CD4-positive, alpha-beta T cell treated with Interleukin-12 subunit alpha and Interleukin-12 subunit beta, for 1 hour (primary cell): ENCODE measurements at regions not wholly inside any gene's neighbourhood (a gene's known extent, or its start where the extent isn't known, plus 50 kb on each side); places are given as distances from the start of the nearest gene placed in this dataset.
"Not testable (repeated sequence)": the region's sequence is repeated elsewhere in the genome, so short reads cannot be mapped to it uniquely, and the experiment has no call there.

Experiments
- DNase-seq: peaks from one replicate; pipeline ENCODE4 v3.0.0-alpha.2; 2020

DNA sequence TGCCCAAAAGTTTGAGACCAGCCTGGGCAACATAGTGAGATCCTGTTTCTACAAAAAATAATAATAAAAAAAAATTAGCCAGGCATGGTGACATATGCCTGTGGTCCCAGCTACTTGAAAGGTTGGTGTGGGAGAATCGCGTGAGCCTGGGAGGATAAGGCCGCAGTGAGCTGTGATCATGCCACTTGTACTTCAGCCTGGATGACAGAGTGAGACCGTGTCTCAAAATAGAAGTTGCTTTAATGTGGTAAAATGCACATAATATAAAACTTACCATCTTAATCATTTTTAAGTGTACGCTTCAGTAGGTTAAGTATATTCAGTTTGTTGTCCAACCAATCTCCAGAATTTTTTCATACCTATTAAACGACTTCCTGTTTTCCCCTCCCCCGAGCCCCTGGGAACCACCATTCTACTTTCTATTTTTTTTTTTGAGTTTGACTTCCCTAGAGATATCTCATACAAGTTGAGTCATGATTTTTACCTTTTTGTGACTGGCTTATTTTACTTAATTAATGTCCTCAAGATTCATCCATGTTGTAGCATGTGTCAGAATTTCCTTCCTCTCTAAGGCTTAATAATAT is 120.1 kb upstream of the POC5 start:
- no peak for DNase-seq

DNA sequence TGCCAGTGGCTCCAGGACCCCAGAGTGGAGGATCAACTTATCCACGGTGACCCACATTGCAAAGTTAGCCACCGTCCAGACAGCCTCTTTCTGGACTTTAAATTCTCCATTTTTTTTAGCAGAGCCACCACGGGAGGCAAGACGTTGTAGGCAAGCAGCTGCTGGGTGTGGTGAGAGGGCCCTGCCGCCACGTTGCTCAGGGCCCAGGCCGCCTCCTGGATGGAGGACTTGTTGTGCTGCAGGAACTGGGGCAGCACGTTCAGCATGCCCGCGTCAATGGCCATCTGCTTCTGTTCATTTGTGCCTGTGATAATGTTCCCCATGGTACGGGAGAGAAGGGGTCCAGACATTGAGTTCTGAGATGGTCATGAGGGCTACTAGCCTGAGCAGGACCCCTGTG is 114.3 kb upstream of the POC5 start:
- DNase-seq: no peak

DNA sequence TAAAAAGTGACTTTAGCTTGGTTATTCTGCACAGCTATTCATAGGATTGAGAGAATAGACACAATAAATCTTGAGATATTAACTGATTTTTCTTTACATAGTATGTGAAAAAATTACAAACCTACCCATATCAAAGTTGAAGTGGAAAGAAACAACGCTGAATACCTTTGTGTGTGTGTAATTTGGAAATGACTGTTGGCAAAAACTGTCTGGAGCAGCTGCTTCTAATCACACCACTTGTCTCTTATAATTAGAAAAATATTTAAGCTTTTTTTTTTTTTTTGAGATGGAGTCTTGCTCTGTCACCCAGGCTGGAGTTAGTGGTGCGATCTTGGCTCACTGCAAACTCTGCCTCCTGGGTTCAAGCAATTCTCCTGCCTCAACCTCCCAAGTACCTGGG is 110.8 kb upstream of the POC5 start:
- DNase-seq: no peak

GRCh38 chr5:75824323-75824722 is 107.1 kb upstream of the POC5 start:
- no peak for DNase-seq

GRCh38 chr5:75823811-75824210 is 106.6 kb upstream of the POC5 start:
- no peak for DNase-seq

GRCh38 chr5:75818661-75819060 is 101.4 kb upstream of the POC5 start:
- DNase-seq: no peak

GRCh38 chr5:75799695-75800094 is 82.5 kb upstream of the POC5 start:
- DNase-seq: not testable (repeated sequence)

GRCh38 chr5:75769338-75769737 is 52.1 kb upstream of the POC5 start:
- DNase-seq: not testable (repeated sequence)
